Stomach (tissue), 8 donors: ENCODE measurements at regions not wholly inside any gene's neighbourhood (a gene's known extent, or its start where the extent isn't known, plus 50 kb on each side); places are given as distances from the start of the nearest gene placed in this dataset.
A peak's percentile ranks its signal among the peaks of the same experiment; 100 is the strongest.

ENCODE experiments used
- DNase-seq, 2 donors: peaks; one replicate each; pipeline versions ENCODE4 v3.0.0 to v3.0.0-alpha.2; 2013 to 2019
- H3K27ac ChIP-seq, 5 donors: fragments of 200-600 bp in 4 of 5; sonication (generic) in 4 of 5; one replicate each; pipeline ENCODE4 v1.5.1; 2013 to 2019; ENCODE audit warnings: mild to moderate bottlenecking in 1 of 5, moderate library complexity in 1 of 5
- H3K27me3 ChIP-seq, 3 donors: fragments of 200-600 bp; sonication (generic); one replicate each; pipeline ENCODE4 v1.5.1; 2017 to 2019; ENCODE audit warnings: mixed run types in 1 of 3
- H3K36me3 ChIP-seq, 4 donors: fragments of 200-600 bp; sonication (generic); 1 replicate in 3 of 4; 2 replicates in 1 of 4; pipeline ENCODE4 v1.5.1; 2016 to 2019
- H3K4me1 ChIP-seq, 4 donors: fragments of 200-600 bp; sonication (generic); one replicate each; pipeline ENCODE4 v1.5.1; 2016 to 2019
- H3K4me3 ChIP-seq, 4 donors: fragments of 200-600 bp; sonication (generic) in 3 of 4; one replicate each; pipeline ENCODE4 v1.5.1; 2016 to 2019; ENCODE audit warnings: mild to moderate bottlenecking in 1 of 4
- H3K9me3 ChIP-seq, 4 donors: fragments of 200-600 bp; sonication (generic); one replicate each; pipeline ENCODE4 v1.5.1; 2016 to 2019
- CTCF ChIP-seq, 7 experiments: fragments of 450-650 bp in 4 of 7; fragments of 200-600 bp in 3 of 7; sonication (generic) in 3 of 7; IDR thresholded peaks; one replicate each; pipeline ENCODE4 v1.5.1; 2016 to 2019; ENCODE audit warnings: antibody characterized with exemption in 7 of 7, control low read depth in 2 of 7, mild to moderate bottlenecking in 1 of 7
- EP300 ChIP-seq: sonication (generic); formaldehyde crosslinking; IDR thresholded peaks from one replicate; pipeline ENCODE4 v1.6.1; 2017; ENCODE audit warnings: antibody characterized with exemption
- POLR2A ChIP-seq, 4 donors: fragments of 450-650 bp; IDR thresholded peaks; one replicate each; pipeline ENCODE4 v1.6.1; 2016; ENCODE audit warnings: antibody characterized with exemption in 4 of 4, control low read depth in 2 of 4, mild to moderate bottlenecking in 1 of 4, moderate library complexity in 1 of 4
- POLR2AphosphoS5 ChIP-seq, 3 donors: sonication (generic); formaldehyde crosslinking; IDR thresholded peaks; one replicate each; pipeline ENCODE4 v1.6.1; 2016; ENCODE audit warnings: antibody characterized with exemption in 3 of 3
- WGBS, 5 donors: extraction: QIAGEN DNeasy Blood & Tissue Kit in 3 of 5; methylation state at CpG; one replicate each; pipeline versions ENCODE4 v1.1.5 to v1.1.7; 2013 to 2018; 5-methylcytosine and 5-hydroxymethylcytosine counted together
- intact Hi-C: fragments of 100-400 bp; cut with DNase I; formaldehyde crosslinking; loops from one replicate; pipeline ENCODE4 v1.15.1; 2023; ENCODE audit warnings: low total_unique reads
- donor health status: healthy with polysubstance abuse.
- donor health status: Bipolar disorder and iron deficiency.
- donor health status: healthy.

- Histone ChIP-seq H3K9me3 (no peaks in the 10 kb centered on the region), H3K36me3 (no peaks in the 10 kb centered on the region), H3K4me1 (no peaks in the 10 kb centered on the region), H3K27me3 (no peaks in the 10 kb centered on the region), H3K27ac (no peak overlapping the region), H3K4me3 (no peak overlapping the region)
- no peak for DNase-seq
- WGBS, 5 donors: 84 to 100% (median 91%) methylated on average over 1 of the region's 1 CpG
- TF ChIP-seq POLR2A (IDR thresholded peaks at IDR 0.05) (no peak), EP300 (no peak), POLR2AphosphoS5 (IDR thresholded peaks at IDR 0.05) (no peak), CTCF (IDR thresholded peaks at IDR 0.05) (no peak)
- intact Hi-C loops: no loop called here
Measured at GRCh38 chr5:98415663-98416062, 357.8 kb upstream of the RGMB start.

- intact Hi-C loops: no loop called here
- Histone ChIP-seq H3K4me1 (no peaks in the 10 kb centered on the region), H3K9me3 (no peaks in the 10 kb centered on the region), H3K4me3 (no peak overlapping the region), H3K36me3 (no peaks in the 10 kb centered on the region), H3K27ac (no peak overlapping the region), H3K27me3 (no peaks in the 10 kb centered on the region)
- no peak for DNase-seq
- TF ChIP-seq POLR2A (IDR thresholded peaks at IDR 0.05) (no peak), POLR2AphosphoS5 (IDR thresholded peaks at IDR 0.05) (no peak), EP300 (no peak), CTCF (IDR thresholded peaks at IDR 0.05) (no peak)
Measured at GRCh38 chr5:98416541-98416940, 356.9 kb upstream of the RGMB start.

GRCh38 chr5:98419825-98420224 is 353.6 kb upstream of the RGMB start:
- no peak for DNase-seq
- intact Hi-C loops: no loop called here

GRCh38 chr5:98424681-98425450 is 348.6 kb upstream of the RGMB start:
- Histone ChIP-seq H3K27ac (no peak overlapping the region), H3K4me1 (peaks cover 0 to 39% (median 7%) of the 10 kb centered on the region in 4 donors), H3K27me3 (no peaks in the 10 kb centered on the region), H3K36me3 (no peaks in the 10 kb centered on the region), H3K4me3 (no peak overlapping the region), H3K9me3 (no peaks in the 10 kb centered on the region)
- intact Hi-C loops: no loop called here
- TF ChIP-seq EP300 (no peak), POLR2AphosphoS5 (IDR thresholded peaks at IDR 0.05) (no peak), CTCF (IDR thresholded peaks at IDR 0.05) (no peak), POLR2A (IDR thresholded peaks at IDR 0.05) (no peak)
- 65 to 85% (median 77%) methylated on average over 4 of the region's 4 CpGs for WGBS, 5 donors
- peak in 1 of 2 donors; percentile 64 for DNase-seq

More at GRCh38 chr5:98419825-98420224, 353.6 kb upstream of the RGMB start:
- 21 to 40% (median 33%) methylated on average over 1 of the region's 1 CpG for WGBS, 5 donors
- TF ChIP-seq CTCF (IDR thresholded peaks at IDR 0.05): no peak
- TF ChIP-seq POLR2AphosphoS5 (IDR thresholded peaks at IDR 0.05): no peak
- no peak for TF ChIP-seq EP300
- no peak for TF ChIP-seq POLR2A (IDR thresholded peaks at IDR 0.05)
- no peaks in the 10 kb centered on the region for H3K36me3 ChIP-seq
- no peak overlapping the region for H3K4me3 ChIP-seq
- no peak overlapping the region for H3K27ac ChIP-seq
- no peaks in the 10 kb centered on the region for H3K4me1 ChIP-seq
- no peaks in the 10 kb centered on the region for H3K27me3 ChIP-seq
- H3K9me3 ChIP-seq: no peaks in the 10 kb centered on the region
